Cardiac muscle cell (in vitro differentiated cells and primary cell): ENCODE measurements at regions not wholly inside any gene's neighbourhood (a gene's known extent, or its start where the extent isn't known, plus 50 kb on each side); places are given as distances from the start of the nearest gene placed in this dataset.

Experiments
- DNase-seq, 2 donors: peaks; one replicate each; pipeline versions ENCODE4 v3.0.0 to v3.0.0-alpha.2; 2010 to 2017; ENCODE audit warnings: low read depth in 1 of 2, low spot score in 1 of 2
- H3K27ac ChIP-seq: fragments of 200-600 bp; sonication (generic); 2 replicates; pipeline ENCODE4 v1.5.1; 2016
- H3K27me3 ChIP-seq: fragments of 200-600 bp; sonication (generic); 2 replicates; pipeline ENCODE4 v1.6.0; 2016; ENCODE audit warnings: control low read depth
- H3K36me3 ChIP-seq: fragments of 200-600 bp; sonication (generic); 2 replicates; pipeline ENCODE4 v1.5.1; 2016; ENCODE audit warnings: control low read depth
- H3K4me1 ChIP-seq: fragments of 200-600 bp; sonication (generic); 2 replicates; pipeline ENCODE4 v1.8.1; 2017; ENCODE audit warnings: low read depth, mild to moderate bottlenecking, mixed run types
- H3K4me3 ChIP-seq: fragments of 200-600 bp; sonication (generic); 2 replicates; pipeline ENCODE4 v1.5.1; 2016; ENCODE audit warnings: mild to moderate bottlenecking
- H3K9me3 ChIP-seq: fragments of 200-600 bp; sonication (generic); 2 replicates; pipeline ENCODE4 v1.5.1; 2017; ENCODE audit warnings: low read depth, mild to moderate bottlenecking, control low read depth
- TF ChIP-seq, protein P1 (sequence below): IDR thresholded peaks from 2 replicates; pipeline ENCODE4 v1.5.1; 2012; ENCODE audit warnings: low read depth, mild to moderate bottlenecking, low read length

DNA sequence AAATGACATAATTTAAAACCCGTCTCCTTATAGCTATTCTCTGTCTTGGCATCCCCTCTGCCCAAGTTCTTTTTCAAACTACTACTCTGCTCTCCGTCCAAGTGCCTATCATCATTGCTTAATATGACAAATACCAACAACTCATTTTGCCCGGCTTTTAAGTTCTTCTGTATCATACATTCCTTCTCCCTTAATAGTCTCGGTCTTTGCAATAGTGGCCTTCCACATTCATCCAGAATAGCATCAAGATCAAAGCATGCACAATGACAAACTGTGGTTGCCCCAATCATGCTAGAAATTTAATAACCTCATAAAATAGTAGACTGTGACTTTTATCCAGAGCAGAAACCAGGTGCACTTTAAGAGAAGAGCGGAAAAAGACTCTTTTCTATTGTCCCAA, 198.9 kb downstream of the ETV1 start:
- DNase-seq = no peak
- Histone ChIP-seq H3K27ac (no peak overlapping the region), H3K36me3 (no peaks in the 10 kb centered on the region), H3K4me1 (no peaks in the 10 kb centered on the region), H3K4me3 (no peak overlapping the region), H3K9me3 (no peaks in the 10 kb centered on the region), H3K27me3 (no peaks in the 10 kb centered on the region)
- TF ChIP-seq, protein P1, sequence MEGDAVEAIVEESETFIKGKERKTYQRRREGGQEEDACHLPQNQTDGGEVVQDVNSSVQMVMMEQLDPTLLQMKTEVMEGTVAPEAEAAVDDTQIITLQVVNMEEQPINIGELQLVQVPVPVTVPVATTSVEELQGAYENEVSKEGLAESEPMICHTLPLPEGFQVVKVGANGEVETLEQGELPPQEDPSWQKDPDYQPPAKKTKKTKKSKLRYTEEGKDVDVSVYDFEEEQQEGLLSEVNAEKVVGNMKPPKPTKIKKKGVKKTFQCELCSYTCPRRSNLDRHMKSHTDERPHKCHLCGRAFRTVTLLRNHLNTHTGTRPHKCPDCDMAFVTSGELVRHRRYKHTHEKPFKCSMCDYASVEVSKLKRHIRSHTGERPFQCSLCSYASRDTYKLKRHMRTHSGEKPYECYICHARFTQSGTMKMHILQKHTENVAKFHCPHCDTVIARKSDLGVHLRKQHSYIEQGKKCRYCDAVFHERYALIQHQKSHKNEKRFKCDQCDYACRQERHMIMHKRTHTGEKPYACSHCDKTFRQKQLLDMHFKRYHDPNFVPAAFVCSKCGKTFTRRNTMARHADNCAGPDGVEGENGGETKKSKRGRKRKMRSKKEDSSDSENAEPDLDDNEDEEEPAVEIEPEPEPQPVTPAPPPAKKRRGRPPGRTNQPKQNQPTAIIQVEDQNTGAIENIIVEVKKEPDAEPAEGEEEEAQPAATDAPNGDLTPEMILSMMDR = no peak

GRCh38 chr7:13792208-13792607, 197.3 kb downstream of the ETV1 start:
- no peaks in the 10 kb centered on the region for H3K27me3 ChIP-seq
- H3K9me3 ChIP-seq = no peaks in the 10 kb centered on the region
- TF ChIP-seq, protein P1 = no peak
- no peak overlapping the region for H3K4me3 ChIP-seq
- no peaks in the 10 kb centered on the region for H3K36me3 ChIP-seq
- H3K27ac ChIP-seq = no peak overlapping the region
- DNase-seq = no peak
- H3K4me1 ChIP-seq = no peaks in the 10 kb centered on the region

DNA sequence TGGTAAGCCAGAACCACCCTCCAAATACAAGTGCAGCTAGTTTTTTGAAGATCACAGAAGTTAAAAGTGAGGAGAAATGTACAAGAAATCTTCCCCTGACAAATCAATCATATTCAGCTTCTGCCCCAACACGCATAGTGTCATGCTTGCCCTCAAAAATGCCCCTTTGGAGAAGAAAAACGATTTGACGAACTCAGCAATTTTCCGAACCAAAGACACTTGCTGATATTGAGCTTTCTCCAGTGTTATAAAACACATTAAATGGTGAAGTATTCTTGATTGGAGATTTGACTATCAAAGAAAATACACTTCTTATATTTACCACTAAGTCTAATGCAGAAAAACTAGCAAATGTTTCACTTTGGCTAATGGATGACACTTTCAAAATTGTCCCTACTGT, 195.5 kb downstream of the ETV1 start:
- DNase-seq = no peak
- TF ChIP-seq, protein P1 = no peak
- H3K36me3 ChIP-seq = no peaks in the 10 kb centered on the region
- H3K27me3 ChIP-seq = no peaks in the 10 kb centered on the region
- no peaks in the 10 kb centered on the region for H3K4me1 ChIP-seq
- no peaks in the 10 kb centered on the region for H3K9me3 ChIP-seq
- H3K4me3 ChIP-seq = no peak overlapping the region
- no peak overlapping the region for H3K27ac ChIP-seq

DNA sequence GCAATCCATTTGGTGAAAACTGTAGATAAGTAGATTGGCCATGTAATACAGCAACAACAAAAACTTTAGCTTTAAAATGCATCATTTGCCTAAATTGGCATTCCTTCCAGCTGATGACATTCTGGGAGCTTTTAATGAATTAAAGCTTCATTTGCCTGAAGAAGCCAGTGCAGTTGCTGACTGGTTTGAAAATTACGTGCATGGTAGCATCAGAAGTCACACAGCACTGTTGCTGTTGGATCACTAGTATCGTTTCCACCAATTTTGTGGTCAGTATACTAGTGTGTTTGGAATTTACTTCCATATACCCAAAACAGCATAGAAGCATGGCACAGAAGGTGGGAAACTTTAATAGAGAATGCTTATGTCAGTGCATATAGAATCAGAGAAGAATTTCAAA, 194.9 kb downstream of the ETV1 start:
- H3K27me3 ChIP-seq = no peaks in the 10 kb centered on the region
- no peak for DNase-seq
- TF ChIP-seq, protein P1 = no peak
- no peak overlapping the region for H3K27ac ChIP-seq
- no peaks in the 10 kb centered on the region for H3K4me1 ChIP-seq
- H3K36me3 ChIP-seq = no peaks in the 10 kb centered on the region
- no peaks in the 10 kb centered on the region for H3K9me3 ChIP-seq
- no peak overlapping the region for H3K4me3 ChIP-seq

GRCh38 chr7:13797545-13797944, 191.9 kb downstream of the ETV1 start:
- H3K9me3 ChIP-seq = no peaks in the 10 kb centered on the region
- no peak overlapping the region for H3K4me3 ChIP-seq
- DNase-seq = peak in 1 of 2 donors; percentile 18
- no peaks in the 10 kb centered on the region for H3K36me3 ChIP-seq
- no peaks in the 10 kb centered on the region for H3K4me1 ChIP-seq
- H3K27me3 ChIP-seq = no peaks in the 10 kb centered on the region
- TF ChIP-seq, protein P1 = no peak
- no peak overlapping the region for H3K27ac ChIP-seq

GRCh38 chr7:13800694-13801448, 188.6 kb downstream of the ETV1 start:
- no peaks in the 10 kb centered on the region for H3K9me3 ChIP-seq
- no peak overlapping the region for H3K4me3 ChIP-seq
- peak in 1 of 2 donors; percentile 74 for DNase-seq
- H3K4me1 ChIP-seq = no peaks in the 10 kb centered on the region
- H3K27me3 ChIP-seq = no peaks in the 10 kb centered on the region
- no peaks in the 10 kb centered on the region for H3K36me3 ChIP-seq
- TF ChIP-seq, protein P1 = no peak
- no peak overlapping the region for H3K27ac ChIP-seq
